ENCODE measurements at regions not wholly inside any gene's neighbourhood (a gene's known extent, or its start where the extent isn't known, plus 50 kb on each side); places are given as distances from the start of the nearest gene placed in this dataset.

DNA sequence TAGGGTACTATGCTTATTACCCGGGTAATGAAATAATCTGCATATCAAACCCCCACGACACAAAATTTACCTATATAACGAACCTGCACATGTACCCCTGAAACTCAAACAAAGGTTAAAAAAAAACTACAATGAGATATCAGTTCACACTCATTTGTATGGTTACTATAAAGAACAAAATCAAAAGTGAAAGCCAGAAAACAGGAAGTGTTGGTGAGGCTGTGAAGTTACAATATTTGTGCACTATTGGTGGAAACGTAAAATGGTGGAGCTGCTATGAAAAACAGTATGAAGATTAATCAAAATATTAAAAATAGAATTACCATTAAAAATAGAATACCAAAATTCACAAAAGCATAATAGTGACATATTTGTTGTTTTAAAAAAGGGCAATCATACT lies 128.9 kb downstream of the ZIC1 start:
- TF ChIP-seq, protein P1, sequence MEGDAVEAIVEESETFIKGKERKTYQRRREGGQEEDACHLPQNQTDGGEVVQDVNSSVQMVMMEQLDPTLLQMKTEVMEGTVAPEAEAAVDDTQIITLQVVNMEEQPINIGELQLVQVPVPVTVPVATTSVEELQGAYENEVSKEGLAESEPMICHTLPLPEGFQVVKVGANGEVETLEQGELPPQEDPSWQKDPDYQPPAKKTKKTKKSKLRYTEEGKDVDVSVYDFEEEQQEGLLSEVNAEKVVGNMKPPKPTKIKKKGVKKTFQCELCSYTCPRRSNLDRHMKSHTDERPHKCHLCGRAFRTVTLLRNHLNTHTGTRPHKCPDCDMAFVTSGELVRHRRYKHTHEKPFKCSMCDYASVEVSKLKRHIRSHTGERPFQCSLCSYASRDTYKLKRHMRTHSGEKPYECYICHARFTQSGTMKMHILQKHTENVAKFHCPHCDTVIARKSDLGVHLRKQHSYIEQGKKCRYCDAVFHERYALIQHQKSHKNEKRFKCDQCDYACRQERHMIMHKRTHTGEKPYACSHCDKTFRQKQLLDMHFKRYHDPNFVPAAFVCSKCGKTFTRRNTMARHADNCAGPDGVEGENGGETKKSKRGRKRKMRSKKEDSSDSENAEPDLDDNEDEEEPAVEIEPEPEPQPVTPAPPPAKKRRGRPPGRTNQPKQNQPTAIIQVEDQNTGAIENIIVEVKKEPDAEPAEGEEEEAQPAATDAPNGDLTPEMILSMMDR (optimal IDR thresholded peaks at IDR 0.05 in 1 of 3, IDR thresholded peaks at IDR 0.05 in 1 of 3, conservative IDR thresholded peaks at IDR 0.05 in 1 of 3; ENCODE audit: extremely low read depth in 1 of 3, insufficient read depth in 2 of 3, low read length in 3 of 3) = no peak
- TF ChIP-seq EZH2 (IDR thresholded peaks at IDR 0.05; ENCODE audit: low read length) = no peak

All from keratinocyte (primary cell).